Esophagus (tissue), 2 donors: ENCODE measurements at regions not wholly inside any gene's neighbourhood (a gene's known extent, or its start where the extent isn't known, plus 50 kb on each side); places are given as distances from the start of the nearest gene placed in this dataset.
A peak's percentile ranks its signal among the peaks of the same experiment; 100 is the strongest.

ENCODE experiments used
- H3K27ac ChIP-seq, 2 donors: one replicate each; pipeline ENCODE4 v1.5.1; 2013; ENCODE audit warnings: low read depth in 2 of 2, mild to moderate bottlenecking in 2 of 2, inconsistent platforms in 1 of 2, low read length in 1 of 2, moderate library complexity in 1 of 2
- H3K27me3 ChIP-seq, 2 donors: one replicate each; pipeline ENCODE4 v1.6.1; 2013; ENCODE audit warnings: low read length in 2 of 2, control low read depth in 1 of 2, mild to moderate bottlenecking in 1 of 2; ENCODE audit not compliant: insufficient read depth in 2 of 2, control insufficient read depth in 1 of 2
- H3K36me3 ChIP-seq, 2 donors: one replicate each; pipeline ENCODE4 v1.6.1; 2013; ENCODE audit warnings: low read length in 1 of 2; ENCODE audit not compliant: control insufficient read depth in 2 of 2, insufficient read depth in 2 of 2
- H3K4me1 ChIP-seq, 2 donors: one replicate each; pipeline ENCODE4 v1.6.1; 2013; ENCODE audit warnings: low read length in 1 of 2; ENCODE audit not compliant: control insufficient read depth in 2 of 2, insufficient read depth in 2 of 2
- H3K4me3 ChIP-seq, 2 donors: one replicate each; pipeline ENCODE4 v1.5.1; 2013; ENCODE audit warnings: low read length in 2 of 2, mild to moderate bottlenecking in 2 of 2, low read depth in 1 of 2, moderate library complexity in 1 of 2
- H3K9me3 ChIP-seq, 2 donors: one replicate each; pipeline ENCODE4 v1.6.1; 2013; ENCODE audit warnings: mild to moderate bottlenecking in 2 of 2, low read depth in 1 of 2, low read length in 1 of 2, moderate library complexity in 1 of 2; ENCODE audit not compliant: control insufficient read depth in 2 of 2, insufficient read depth in 1 of 2
- WGBS, 2 donors: extraction: QIAGEN DNeasy Blood & Tissue Kit; methylation state at CpG; one replicate each; pipeline ENCODE4 v1.1.7; 2013; 5-methylcytosine and 5-hydroxymethylcytosine counted together
- donor health status: healthy with polysubstance abuse.
- donor health status: Bipolar disorder and iron deficiency.

DNA sequence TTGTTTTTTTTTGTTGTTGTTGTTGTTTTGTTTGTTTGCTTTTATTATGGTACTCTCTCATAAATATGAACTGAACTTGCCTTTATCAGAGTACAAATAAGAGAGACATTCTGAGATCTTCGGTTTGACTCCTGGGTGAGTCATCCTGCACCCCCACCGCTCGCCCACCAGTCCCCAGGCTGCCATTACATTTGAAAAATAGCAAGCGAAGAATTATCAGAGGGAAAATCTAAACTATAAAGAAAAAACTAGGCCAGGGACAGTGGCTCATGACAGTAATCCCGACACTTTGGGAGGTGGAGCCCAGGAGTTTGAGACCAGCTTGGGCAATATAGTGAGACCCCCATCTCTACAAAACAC, 122.1 kb upstream of the MAP3K1 start:
- 85% methylated on average over 5 of the region's 5 CpGs for WGBS, 2 donors
- no peak overlapping the region for H3K4me3 ChIP-seq

DNA sequence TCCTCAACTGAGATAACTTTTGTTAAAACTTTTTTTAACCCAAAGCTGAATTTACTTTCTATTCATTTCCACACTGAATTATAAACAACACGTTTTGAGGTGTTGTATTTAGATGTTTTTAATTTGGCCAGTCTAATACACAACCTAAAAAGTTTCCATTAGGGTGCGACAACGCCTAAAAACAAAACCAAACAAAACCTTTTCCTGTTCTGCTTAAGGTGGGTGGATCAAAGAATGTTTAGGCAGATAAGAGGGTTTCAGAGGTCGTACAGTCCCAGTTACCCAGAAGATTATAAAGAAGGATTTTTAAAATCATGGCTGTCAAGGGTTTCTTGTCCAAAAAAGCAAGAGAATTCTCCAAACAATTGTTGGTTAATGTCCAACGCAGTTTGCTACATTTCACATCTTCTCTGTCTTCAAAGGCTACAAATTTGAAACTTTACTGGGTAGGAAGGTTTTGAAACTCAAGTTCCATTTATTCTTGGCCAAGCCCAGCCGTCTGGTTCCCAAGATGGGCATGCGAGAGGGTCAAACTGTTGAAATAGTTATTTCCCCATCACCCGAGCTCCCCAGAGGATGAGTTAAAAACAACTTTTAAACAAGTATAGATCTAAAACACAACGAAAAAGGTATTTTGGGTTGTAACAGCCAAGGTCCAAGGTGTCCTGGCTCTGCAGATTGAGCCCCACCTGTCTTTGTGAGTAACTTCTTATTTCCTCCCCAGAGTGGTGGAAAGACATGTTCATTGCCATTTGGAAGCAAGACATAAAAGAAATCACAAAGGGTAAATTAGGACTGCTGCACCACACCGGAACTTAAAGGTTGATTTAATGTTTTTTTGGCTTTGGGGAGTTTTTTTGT, 122.8 kb upstream of the MAP3K1 start:
- no peaks in the 10 kb centered on the region for H3K27me3 ChIP-seq
- H3K9me3 ChIP-seq = no peaks in the 10 kb centered on the region
- WGBS, 2 donors = 67 to 75% methylated on average over 10 of the region's 10 CpGs
- H3K4me1 ChIP-seq = no peaks in the 10 kb centered on the region
- no peak overlapping the region for H3K4me3 ChIP-seq
- no peak overlapping the region for H3K27ac ChIP-seq
- H3K36me3 ChIP-seq = no peaks in the 10 kb centered on the region

More for the DNA sequence above, 122.1 kb upstream of the MAP3K1 start:
- Histone ChIP-seq H3K36me3 (no peaks in the 10 kb centered on the region), H3K27ac (no peak overlapping the region), H3K4me1 (no peaks in the 10 kb centered on the region), H3K27me3 (no peaks in the 10 kb centered on the region), H3K9me3 (no peaks in the 10 kb centered on the region)

DNA sequence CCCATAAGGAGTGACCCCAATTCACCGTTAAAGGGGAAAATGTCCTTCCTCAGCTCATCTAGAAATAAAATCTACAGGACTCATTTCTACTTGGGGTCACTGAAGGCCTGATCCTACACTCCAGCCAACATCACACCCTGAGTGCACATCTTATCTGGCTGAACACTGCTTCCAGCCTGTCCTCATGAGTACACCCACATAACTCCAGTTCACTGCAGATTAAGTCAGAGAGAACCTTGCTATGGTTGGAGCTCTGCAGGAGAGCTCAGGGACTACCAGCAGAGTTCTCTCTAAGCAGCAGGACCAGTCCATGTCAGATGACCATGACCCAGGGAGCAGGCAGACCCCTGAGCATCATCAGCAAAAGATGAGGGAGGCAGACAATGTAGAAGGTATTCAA, 126.9 kb upstream of the MAP3K1 start:
- 89 to 94% methylated on average over 1 of the region's 1 CpG for WGBS, 2 donors
- no peak overlapping the region for H3K27ac ChIP-seq

DNA sequence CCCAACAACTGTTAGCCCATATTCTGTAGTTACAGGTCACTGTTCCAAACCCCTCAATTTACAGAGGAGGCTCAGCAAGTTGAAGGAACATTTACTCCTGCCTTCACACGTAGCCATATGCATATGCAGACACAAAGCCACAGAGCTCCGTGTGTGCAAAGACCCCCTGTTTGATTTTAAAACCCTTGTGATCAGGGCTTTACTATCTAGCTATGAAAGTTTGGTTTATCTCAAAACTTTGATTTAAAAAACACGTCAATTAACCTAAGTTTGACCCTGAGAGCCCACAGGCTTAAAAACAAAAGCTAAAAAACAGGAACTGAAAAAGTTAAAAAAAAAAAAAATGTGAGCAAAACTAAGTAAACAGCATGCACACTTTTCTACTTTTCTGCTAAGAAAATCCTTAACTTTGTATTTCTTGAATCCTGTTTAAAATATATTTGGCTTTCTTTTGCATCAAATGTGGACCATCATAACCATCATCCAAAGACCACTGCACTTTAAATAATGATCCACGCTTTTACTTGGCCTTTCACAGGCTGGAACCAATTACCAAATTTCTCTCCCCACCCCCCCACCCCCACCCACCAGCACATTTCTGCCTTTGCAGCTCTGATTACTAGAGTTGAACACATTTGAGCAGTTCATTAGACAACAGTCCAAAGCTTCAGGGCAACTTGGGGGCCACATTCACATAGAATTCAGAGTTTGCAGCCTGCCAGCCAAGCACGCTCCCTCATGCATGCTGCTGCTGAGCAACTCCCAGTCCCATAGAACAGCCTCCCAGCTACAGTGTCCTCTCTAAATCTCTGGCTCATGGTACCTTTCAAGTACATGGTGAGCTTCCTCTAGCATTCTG, 128.8 kb upstream of the MAP3K1 start:
- Histone ChIP-seq H3K9me3 (no peaks in the 10 kb centered on the region), H3K27ac (no peak overlapping the region), H3K4me3 (no peak overlapping the region), H3K36me3 (no peaks in the 10 kb centered on the region), H3K27me3 (no peaks in the 10 kb centered on the region), H3K4me1 (peaks cover 0 to 3% of the 10 kb centered on the region in 2 donors)
- WGBS, 2 donors = 61 to 75% methylated on average over 5 of the region's 5 CpGs

More for the DNA sequence above, 126.9 kb upstream of the MAP3K1 start:
- H3K27me3 ChIP-seq = no peaks in the 10 kb centered on the region
- no peaks in the 10 kb centered on the region for H3K36me3 ChIP-seq
- H3K4me1 ChIP-seq = no peaks in the 10 kb centered on the region
- no peaks in the 10 kb centered on the region for H3K9me3 ChIP-seq
- no peak overlapping the region for H3K4me3 ChIP-seq

DNA sequence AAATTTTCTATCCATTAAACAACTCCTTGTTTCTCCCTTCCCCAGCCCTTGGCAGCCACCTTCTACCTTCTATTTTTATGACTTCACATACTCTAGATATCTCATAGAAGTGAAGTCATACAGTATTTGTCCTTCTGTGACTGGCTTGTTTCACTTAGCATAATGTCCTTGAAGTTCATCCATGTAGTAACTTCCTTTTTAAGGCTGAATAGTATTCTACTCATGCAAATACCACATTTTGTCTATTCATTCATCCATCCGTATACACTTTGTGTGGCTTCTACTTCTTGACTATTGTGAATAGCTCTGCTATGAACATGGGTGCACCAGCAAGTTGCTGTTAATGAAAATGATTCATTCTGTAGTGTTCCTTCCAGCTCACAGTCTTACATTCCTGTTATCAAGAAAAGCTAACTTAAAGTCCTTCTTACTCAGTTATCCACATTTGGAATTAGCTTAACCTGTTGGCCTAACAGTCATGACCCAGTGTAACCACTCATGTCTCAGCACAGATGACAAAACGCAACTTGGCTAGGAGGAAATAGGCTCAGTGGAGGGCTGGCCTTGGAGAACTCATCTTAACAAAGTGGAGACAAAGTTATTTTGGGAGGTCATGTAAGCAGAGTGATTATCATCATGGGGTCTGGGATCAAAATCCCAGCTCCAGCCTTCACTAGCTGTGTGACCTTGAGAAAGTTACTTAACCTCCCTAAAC, 129.7 kb upstream of the MAP3K1 start:
- no peak overlapping the region for H3K4me3 ChIP-seq
- peaks cover 0 to 4% of the 10 kb centered on the region in 2 donors for H3K4me1 ChIP-seq
- WGBS, 2 donors = 35 to 53% methylated on average over 2 of the region's 2 CpGs
- H3K27me3 ChIP-seq = no peaks in the 10 kb centered on the region
- H3K27ac ChIP-seq = peak overlapping the region in 1 of 2 donors; percentile 28
- H3K9me3 ChIP-seq = no peaks in the 10 kb centered on the region
- no peaks in the 10 kb centered on the region for H3K36me3 ChIP-seq

DNA sequence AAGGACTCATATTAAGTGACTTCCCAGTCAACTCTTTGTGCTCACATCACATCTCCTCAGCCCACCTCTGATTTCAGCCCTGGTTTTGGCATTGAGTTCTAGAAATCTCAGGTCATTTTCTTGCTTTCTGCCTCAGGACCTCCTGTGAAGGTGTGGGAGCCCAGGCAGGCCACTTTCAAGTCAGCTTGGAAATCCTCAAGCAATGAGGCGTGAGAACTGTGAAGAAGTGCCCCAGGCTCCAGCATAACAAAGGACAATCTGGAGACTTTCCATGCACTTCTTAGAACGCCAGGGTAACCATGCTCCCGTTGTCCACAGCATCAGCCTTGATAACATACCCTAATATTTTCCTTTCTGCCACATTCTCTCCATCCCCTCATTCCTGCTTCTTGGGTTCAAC, 131.2 kb upstream of the MAP3K1 start:
- 60 to 66% methylated on average over 3 of the region's 3 CpGs for WGBS, 2 donors
- H3K36me3 ChIP-seq = no peaks in the 10 kb centered on the region
- H3K4me1 ChIP-seq = peaks cover 0 to 4% of the 10 kb centered on the region in 2 donors
- H3K9me3 ChIP-seq = no peaks in the 10 kb centered on the region
- no peaks in the 10 kb centered on the region for H3K27me3 ChIP-seq
- no peak overlapping the region for H3K4me3 ChIP-seq
- H3K27ac ChIP-seq = peak overlapping the region; percentile 11 to 38

DNA sequence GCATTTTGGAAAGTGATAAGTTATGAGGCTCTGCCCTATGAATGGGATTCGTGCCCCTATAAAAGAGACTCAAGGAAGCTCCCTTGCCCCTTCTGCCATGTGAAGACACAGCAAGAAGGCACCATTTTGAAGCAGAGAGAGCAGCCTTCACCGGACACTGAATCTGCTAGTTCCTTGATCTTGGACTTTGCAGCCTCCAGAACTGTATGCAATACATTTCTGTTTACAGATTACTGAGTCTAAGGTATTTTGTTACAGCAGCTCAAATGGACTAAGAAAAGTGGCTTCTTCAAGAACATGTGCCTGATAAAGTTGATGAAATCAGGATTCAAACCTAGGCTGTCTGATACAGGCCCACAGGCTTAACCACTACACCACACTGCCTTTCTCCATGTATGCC, 131.6 kb upstream of the MAP3K1 start:
- Histone ChIP-seq H3K9me3 (no peaks in the 10 kb centered on the region), H3K36me3 (no peaks in the 10 kb centered on the region), H3K27ac (peak overlapping the region; percentile 11 to 38), H3K4me1 (peaks cover 0 to 4% of the 10 kb centered on the region in 2 donors), H3K27me3 (no peaks in the 10 kb centered on the region), H3K4me3 (no peak overlapping the region)
- 93 to 98% methylated on average over 2 of the region's 2 CpGs for WGBS, 2 donors

DNA sequence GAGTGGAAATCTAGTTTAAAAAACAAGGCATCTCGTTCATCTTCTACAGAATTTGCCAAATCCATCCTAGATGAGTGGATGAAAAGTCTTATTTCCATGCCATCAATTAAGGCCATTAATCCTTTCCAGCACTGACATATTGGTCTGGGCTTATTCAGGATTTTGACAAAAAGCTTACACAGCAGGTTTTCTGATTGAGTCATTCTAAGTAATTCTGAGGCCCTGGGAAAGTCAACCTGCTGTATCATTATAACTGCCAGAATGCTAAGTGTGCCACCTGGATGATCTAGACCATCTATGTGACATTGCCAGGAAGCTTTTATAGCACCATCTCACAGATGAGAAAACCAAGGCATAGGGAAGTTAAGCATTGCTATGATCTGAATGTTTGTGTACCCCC, 132.1 kb upstream of the MAP3K1 start:
- Histone ChIP-seq H3K9me3 (no peaks in the 10 kb centered on the region), H3K4me1 (peaks cover 0 to 4% of the 10 kb centered on the region in 2 donors), H3K27ac (no peak overlapping the region), H3K36me3 (no peaks in the 10 kb centered on the region), H3K4me3 (no peak overlapping the region), H3K27me3 (no peaks in the 10 kb centered on the region)
- 41 to 74% methylated on average over 1 of the region's 1 CpG for WGBS, 2 donors

DNA sequence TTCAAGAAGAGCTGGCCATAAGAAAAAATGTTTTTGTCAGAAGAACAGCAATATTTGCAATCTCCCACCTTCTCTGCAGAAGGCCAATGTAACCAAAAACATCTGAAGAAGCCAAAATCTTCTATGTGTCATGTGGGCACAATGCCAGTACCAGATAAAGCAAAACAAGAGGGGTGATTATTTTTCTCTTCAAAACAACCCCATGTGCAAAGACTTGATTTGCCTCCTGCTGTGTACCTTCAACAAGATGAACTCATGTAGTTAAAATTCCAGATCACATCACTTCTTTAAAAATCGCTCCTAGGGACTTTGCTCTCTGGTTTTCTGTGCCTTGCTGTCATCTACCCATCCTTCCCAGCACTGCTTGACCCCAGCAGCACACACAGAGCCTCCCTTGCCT, 134.0 kb upstream of the MAP3K1 start:
- no peak overlapping the region for H3K4me3 ChIP-seq
- H3K9me3 ChIP-seq = no peaks in the 10 kb centered on the region
- no peak overlapping the region for H3K27ac ChIP-seq
- H3K4me1 ChIP-seq = peaks cover 2 to 4% of the 10 kb centered on the region in 2 donors
- H3K36me3 ChIP-seq = no peaks in the 10 kb centered on the region
- WGBS, 2 donors = 67 to 73% methylated on average over 1 of the region's 1 CpG
- H3K27me3 ChIP-seq = no peaks in the 10 kb centered on the region
